A172 (cell line): ENCODE measurements at regions not wholly inside any gene's neighbourhood (a gene's known extent, or its start where the extent isn't known, plus 50 kb on each side); places are given as distances from the start of the nearest gene placed in this dataset.

Source experiments
- DNase-seq: peaks from one replicate; pipeline ENCODE4 v3.0.0-alpha.2; 2015; ENCODE audit warnings: low spot score

DNA sequence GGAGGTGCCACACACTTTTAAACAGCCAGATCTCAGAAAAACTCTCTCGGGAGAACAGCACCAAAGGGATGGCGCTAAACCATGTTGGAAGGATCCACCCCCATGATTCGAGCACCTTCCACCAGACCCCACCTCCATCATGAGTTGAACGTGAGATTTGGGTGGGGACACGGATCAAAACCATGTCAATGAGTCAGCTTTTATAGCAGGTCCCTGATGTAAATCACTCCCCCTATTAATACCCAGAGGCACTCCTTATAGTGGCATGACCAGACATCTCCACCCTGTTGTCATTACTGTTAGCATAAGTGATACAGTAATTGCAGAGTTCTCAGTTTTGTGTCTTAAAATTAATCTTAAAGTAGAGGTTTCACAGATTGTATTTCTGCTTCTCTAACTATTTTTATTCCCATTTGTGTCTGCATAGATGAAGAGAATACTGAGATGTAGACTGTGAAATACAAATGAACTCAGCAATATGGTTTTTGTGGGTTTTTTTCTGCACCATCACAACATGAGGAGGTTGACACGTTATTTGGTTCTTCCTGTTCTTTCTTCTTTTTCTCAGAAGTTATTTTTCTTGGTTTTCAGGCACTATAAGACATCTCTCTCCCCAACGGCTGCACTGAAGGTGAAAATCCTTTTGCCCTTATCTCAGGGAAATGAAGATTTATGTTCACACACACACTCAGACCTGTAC, 218.2 kb downstream of the ARL4C start:
- no peak for DNase-seq

GRCh38 chr2:234275515-234275914, 221.4 kb downstream of the ARL4C start:
- no peak for DNase-seq

- DNase-seq = no peak
Observed at GRCh38 chr2:234273887-234274584, 222.8 kb downstream of the ARL4C start.

DNA sequence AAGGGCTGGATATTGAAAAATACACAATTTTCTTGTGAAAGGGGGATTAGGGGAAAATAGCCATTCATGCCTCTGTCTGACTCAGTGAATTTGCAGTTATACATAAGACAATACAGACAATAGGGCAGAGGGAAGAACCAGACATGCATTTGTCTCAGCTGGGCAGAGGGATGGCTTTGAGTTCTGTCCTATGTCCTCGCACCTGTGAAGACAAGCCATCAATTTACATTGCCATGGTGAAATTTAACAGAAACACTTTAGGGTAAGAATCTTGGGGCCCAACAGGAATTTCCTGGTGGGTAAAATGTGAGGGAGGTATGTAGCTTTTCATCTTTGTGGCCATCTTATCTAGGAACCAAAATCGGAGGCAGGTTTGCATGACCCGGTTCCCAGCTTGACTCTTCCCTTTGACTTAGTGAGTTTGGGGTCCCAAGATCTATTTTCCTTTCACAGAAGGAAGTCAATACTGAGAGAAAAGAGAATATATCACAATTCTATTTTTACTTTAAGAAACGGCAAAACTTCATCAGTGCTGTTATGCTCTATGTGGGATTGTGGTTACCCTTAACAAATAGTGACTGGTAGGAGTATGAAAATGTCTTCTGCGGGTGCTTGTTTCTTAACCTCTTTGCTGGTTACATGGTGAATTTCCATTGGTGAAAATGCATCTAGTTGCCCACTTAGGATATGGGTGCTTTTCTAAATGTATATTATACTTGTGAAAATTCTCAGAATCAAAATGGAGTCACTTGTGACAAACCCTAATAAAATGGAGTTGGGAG, 221.8 kb downstream of the SPP2 start:
- DNase-seq = no peak

- DNase-seq = no peak
Observed at GRCh38 chr2:234271338-234271737, 220.8 kb downstream of the SPP2 start.

- peak; percentile 54 for DNase-seq
Observed at GRCh38 chr2:234269769-234270204, 219.3 kb downstream of the SPP2 start.

DNA sequence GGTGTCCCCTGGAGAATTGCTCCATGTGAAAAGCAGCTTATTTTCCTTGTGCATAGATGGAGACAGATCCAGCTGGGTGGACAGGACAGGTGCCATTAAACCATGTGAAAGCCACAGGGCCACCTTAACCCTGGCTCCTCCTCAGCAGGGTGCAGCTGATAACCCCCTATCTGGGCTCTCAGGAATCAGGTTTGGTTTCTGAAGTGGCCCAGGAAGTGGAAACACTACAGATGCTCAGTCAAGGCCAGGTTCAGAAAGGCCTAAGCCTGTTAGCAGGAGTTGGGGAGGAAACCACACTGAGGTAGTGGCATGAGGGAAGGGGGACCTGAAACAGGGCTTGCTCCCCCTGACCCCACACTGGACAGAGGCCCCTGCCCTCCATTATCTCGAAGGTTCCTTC, 217.0 kb downstream of the SPP2 start:
- no peak for DNase-seq

GRCh38 chr2:234266952-234267351, 216.4 kb downstream of the SPP2 start:
- DNase-seq = no peak

GRCh38 chr2:234265206-234265605, 214.7 kb downstream of the SPP2 start:
- DNase-seq = no peak

DNA sequence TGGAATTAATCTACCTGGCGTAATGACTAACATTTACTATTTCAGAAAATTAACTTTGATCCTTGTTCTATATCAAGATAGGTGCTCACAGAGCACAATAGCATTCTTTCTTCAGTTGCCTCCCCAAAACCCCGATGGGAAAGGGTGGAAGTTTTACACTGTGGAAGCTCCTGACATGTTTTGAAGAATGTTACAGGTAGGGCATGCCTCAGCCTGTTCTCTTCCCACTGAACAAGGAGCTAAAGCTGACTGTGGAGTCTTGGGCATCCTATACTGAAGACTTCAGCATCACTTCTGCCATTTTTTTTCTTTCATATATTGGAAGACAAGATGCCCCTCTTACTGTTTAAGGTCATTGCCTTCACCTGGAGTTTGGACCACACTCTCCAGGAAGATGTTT, 211.2 kb downstream of the SPP2 start:
- no peak for DNase-seq

GRCh38 chr2:234259440-234259839, 208.9 kb downstream of the SPP2 start:
- no peak for DNase-seq

DNA sequence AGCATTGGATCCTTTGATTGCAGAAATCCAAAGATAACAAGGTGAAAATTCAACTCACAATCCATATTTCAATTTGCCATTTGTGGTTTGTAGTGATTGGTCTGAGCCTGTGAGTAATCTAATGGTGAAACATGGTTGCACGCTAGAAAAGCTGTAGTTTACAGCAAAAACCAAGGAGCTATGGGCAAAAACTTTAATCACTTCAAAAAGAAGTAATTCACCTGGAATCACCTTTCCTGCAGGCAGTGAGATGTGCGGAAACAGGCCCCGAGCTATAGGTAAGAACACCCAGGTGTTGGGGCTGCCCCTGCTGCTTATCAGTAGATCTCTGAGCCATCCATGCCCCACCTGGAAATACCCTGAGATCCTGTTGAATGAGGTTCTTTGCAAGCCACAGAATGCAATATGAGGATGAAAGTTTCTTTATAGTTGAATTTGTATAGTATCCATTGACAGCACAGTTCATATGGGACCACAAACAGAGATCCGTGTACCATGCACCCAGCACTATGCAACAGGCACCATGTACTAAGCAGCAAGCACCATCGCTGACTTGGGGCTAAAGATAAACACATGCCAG, 208.2 kb downstream of the SPP2 start:
- peak; percentile 78 for DNase-seq

- peak; percentile 99 for DNase-seq
Observed at GRCh38 chr2:234257859-234258561, 207.5 kb downstream of the SPP2 start.

GRCh38 chr2:234256516-234256915, 206.0 kb downstream of the SPP2 start:
- DNase-seq = no peak

GRCh38 chr2:234254783-234255521, 204.4 kb downstream of the SPP2 start:
- DNase-seq = no peak

GRCh38 chr2:234252772-234253171, 202.3 kb downstream of the SPP2 start:
- DNase-seq = no peak

GRCh38 chr2:234251326-234252271, 201.1 kb downstream of the SPP2 start:
- DNase-seq = peak; percentile 98

DNA sequence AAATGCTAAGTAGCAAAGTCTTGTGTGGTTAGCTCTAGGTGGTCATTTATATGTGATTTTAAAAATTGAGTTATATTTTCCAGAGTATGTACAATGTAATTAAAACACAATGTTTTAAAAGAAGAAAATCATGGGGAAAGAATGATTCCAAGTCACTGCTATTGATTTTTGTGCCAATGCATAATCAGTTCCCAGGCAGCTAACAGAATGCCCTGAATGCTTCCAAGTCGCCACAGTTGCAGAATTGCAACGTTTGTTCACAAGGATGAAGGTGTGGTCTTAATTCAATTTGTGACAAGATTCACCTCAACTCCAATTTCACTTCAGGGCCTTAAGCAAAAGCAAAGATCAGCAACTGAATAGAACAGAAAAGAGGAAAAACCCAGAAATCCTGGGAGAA, 200.4 kb downstream of the SPP2 start:
- DNase-seq = no peak

- DNase-seq = peak; percentile 93
Observed at GRCh38 chr2:234249873-234250272, 199.4 kb downstream of the SPP2 start.
